ENCODE measurements at regions not wholly inside any gene's neighbourhood (a gene's known extent, or its start where the extent isn't known, plus 50 kb on each side); places are given as distances from the start of the nearest gene placed in this dataset.

GRCh38 chr1:25103164-25103795 is 129.0 kb downstream of the SYF2 start:
- DNase-seq (ENCODE audit: low spot score): no peak

DNA sequence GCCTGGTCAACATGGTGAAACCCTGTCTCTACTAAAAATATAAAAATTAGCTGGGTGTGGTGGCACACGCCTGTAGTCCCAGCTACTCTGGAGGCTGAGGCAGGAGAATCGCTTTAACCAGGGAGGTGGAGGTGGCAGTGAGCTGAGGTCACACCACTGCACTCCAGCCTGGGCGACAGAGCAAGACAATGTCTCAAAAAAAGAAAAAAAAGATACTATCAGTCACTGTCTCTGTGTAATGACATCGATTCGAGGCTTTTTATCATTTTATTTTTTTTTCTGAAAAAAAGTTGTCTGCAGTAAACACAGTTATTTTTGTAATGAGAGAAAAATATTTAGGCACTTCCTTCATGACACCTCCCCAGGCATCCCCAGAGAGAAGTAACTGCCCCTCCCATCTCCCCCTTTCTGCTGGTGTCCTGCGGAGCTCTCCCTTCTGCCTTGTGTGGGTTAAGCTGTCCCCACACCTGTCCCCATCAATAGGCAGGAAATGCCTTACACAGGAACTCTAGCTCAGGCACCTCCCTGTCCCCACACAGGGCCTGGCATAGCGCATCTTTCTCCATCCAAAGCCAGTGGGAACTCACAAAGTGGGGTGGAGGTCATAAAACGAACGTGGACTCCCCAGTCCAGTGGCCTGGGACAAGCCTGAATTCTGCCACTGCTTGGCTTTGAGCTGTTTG is 132.0 kb downstream of the SYF2 start:
- DNase-seq (ENCODE audit: low spot score): no peak

DNA sequence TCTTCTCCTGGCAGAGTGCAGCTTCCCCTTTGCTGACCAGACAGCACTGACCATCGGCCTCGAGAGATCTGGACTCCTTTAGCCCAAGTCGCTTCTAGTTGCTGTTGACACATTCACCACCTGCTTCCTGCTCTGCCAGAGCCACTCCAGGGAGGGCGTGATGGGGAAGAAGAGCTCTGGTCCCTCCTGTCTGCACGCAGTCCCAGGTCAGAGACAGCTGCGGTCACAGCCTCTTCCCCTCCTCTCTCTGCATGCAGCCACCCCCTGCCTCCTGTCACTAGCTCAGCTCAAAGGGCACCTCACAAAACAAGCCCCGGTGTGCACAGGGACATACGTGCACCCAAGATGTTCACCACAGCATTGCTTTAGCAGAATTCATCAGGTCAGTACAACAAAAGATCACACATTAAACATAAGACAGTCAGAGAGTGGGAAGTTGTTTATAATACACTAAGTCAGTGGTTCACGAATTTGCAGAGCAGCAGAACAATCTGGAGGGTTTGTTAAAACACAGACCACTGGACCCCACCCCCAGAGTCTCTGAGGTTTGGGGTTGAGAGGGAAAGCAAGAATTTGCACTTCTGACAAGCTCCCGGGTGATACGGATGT is 132.9 kb downstream of the SYF2 start:
- no peak for DNase-seq (ENCODE audit: low spot score)

GRCh38 chr1:25098717-25099116 is 133.6 kb downstream of the SYF2 start:
- no peak for DNase-seq (ENCODE audit: low spot score)

DNA sequence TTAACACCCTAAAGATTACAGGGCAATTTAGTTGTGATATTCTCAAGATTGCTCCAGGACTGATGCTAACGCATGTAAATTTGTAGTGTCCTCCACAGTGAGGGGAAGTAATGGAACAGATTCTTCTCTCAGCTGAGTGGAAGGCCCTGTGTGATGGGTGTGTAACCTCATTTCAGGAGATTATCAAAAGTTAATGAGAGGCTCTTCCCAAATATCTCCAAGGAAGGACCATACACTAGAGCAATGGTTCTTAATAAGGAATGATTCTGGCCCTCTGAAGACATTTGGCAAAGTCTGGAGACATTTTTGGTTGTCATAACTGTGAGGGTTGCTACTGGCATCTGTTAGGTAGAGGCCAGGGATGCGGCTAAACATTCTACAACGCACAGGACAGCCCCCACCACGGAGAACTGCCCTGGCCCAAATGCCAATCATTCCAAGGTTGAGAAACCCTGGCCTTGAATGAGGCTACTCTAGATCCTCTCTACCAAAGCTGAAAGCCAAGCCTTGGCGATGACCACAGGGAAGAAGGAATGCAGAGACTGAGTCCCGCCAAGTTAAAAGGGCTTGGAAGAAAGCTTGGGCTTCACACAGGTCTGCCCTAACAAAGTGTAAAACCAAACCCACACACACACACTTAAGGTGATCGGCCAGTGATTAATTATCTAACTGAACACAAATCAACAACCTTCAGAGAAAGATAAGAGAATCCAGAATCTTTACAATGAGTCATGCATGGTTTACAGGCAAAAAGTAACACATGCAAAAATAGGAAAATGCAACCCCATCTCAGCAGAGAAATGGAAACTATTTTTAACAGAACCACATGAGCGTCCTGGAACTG is 135.8 kb downstream of the SYF2 start:
- no peak for DNase-seq (ENCODE audit: low spot score)

GRCh38 chr1:25095635-25096200 is 136.6 kb downstream of the SYF2 start:
- no peak for DNase-seq (ENCODE audit: low spot score)

DNA sequence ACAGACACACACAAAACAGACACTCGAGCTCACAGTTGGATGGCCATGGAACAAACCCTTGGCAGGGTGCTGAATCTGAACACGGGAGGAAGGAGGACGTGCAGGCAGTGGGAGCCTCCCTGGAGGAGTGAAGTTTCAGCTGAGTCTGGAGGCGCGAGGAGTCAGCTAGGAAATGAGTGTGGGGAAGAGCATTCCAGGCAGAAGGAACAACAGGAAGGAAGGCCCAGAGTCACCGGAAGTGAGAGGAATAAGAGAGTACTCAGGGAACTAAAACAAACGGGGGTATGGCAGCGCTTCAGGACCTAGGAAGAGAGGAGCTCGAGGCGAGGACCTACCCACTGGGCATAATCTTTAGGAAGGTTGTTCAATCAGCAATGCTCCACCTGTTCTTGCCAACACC is 137.3 kb downstream of the SYF2 start:
- no peak for DNase-seq (ENCODE audit: low spot score)

- no peak for DNase-seq (ENCODE audit: low spot score)
Observed at GRCh38 chr1:25094229-25094628, 138.1 kb downstream of the SYF2 start.

- DNase-seq (ENCODE audit: low spot score): no peak
Observed at GRCh38 chr1:25091658-25092057, 140.6 kb downstream of the SYF2 start.

DNA sequence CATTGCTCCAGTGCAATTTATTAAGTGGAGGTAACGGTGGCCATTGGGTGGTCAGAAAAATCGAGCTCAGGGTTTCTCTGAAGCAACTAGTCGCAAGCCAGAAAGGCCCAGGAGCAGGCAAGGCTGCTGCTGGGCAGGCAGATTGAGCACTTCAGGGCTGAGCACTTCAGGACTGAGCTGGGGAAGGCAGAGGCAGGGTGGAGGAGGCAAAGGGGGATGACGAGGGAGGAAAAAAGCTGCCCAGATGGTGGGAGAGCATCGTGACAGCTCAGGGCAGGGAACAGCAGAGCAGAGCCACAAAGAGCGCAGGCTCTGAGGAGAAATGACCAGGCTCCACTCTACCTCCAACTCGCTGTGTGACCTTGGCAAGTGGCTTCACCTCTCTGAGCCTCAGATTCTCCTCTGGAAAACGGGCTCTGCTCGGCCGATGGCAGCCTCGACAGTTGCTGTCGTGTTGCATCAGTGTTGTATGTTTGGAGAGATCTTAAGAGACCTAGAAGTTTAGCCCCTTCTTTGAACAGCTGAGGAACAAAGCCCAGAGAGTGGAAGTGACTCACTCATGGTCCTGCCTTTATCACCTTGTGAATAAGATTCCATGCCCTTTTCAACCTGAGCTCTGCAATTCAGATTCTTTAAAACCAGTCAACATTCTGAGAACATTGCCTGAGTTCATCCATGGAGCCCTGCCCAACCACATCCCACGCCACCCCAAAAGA is 141.4 kb downstream of the SYF2 start:
- no peak for DNase-seq (ENCODE audit: low spot score)

DNA sequence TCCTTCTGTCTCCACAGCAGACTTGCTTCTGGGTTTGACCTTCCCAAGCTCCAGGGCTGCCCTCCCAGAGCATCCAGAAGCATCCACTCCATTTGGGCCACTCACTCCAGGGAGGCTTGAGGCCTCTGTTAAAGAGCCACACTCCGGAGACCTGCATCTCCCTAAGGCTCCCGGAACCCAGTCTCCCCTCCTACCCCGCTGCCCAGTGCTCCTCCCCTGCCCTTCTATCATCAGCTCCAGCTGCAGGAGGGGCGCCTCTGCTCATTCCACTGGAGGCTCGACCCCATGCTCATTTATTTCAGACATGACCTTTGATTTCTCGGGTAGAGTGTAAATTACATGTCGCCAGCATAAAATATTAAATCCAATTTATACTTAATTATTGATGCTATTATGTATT is 142.5 kb downstream of the SYF2 start:
- no peak for DNase-seq (ENCODE audit: low spot score)

DNA sequence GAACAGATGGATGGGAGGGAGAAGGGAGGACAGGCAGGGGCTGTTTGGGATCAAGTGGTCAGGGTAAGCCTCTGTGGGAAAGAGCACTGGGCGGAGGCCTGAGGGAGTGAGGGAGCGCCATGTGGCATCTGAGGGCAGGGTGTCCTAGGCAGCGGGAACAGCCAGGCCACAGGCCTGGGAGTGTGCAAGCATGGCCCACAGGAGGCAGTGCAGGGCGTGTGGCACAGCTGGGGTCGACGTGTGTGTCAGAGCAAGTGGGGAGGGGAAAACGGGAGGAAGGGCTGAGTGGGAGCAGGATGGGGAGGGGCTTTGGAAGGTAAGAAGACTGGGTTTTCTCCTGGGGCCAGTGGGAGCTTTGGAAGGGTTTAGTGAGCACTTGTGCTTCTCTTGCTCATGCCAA is 143.4 kb downstream of the SYF2 start:
- no peak for DNase-seq (ENCODE audit: low spot score)

- DNase-seq (ENCODE audit: low spot score): no peak
Observed at GRCh38 chr1:25088180-25088701, 144.1 kb downstream of the SYF2 start.

- no peak for DNase-seq (ENCODE audit: low spot score)
Observed at GRCh38 chr1:25086518-25087079, 145.7 kb downstream of the SYF2 start.

- DNase-seq (ENCODE audit: low spot score): no peak
Observed at GRCh38 chr1:25084407-25084806, 147.9 kb downstream of the SYF2 start.

DNA sequence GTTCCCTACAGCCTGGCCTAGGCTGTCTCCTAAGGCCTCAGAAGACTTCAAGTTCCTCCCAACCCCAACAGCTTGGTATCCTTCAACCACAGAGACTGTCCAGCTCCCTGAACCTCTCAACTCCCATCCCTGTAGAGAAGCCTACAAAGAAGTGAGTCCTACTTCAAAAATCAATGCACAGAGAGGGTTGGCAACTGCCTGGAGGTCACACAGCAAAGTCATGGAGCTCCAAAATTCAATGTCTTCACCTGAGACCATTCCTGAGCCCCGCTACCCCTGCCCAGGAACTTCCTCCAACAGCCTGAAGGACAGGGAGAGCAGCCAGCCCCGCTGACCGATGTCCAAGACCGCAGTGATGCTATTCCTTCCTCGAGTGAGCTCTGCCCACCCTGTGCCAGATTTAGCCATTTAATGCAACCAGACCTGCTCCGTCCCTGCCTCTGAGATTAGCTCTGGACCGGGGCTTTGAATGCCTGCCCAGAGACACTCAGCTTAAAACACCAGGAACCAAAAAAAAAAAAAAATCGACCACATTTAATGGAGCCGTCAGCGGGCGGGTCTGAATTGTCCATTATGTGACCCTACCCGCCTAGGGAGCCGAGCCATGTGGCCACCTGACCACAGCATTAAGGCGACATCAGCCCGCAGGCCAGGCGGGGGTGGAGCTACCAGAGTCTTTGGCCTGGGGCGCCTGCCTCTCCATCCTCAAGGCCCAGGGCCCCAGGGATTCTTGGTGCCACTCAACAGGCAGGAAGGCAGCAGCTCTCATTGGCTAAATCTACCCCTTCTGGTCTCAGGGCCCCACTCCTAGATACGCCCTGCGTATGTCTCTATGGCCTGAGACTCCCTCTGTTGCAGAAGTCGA is 148.6 kb downstream of the SYF2 start:
- DNase-seq (ENCODE audit: low spot score): no peak

GRCh38 chr1:25082995-25083394 is 149.3 kb downstream of the SYF2 start:
- no peak for DNase-seq (ENCODE audit: low spot score)

- no peak for DNase-seq (ENCODE audit: low spot score)
Observed at GRCh38 chr1:25082216-25082899, 149.9 kb downstream of the SYF2 start.

- no peak for DNase-seq (ENCODE audit: low spot score)
Observed at GRCh38 chr1:25081496-25081895, 150.8 kb downstream of the SYF2 start.
